A673 (cell line): ENCODE measurements at regions not wholly inside any gene's neighbourhood (a gene's known extent, or its start where the extent isn't known, plus 50 kb on each side); places are given as distances from the start of the nearest gene placed in this dataset.

Experiments used
- EZH2 ChIP-seq: fragments of 200-600 bp; sonication (generic); IDR thresholded peaks from 2 replicates; pipeline ENCODE4 v1.6.1; 2017; ENCODE audit warnings: borderline replicate concordance, low read depth, mild to moderate bottlenecking, mixed read lengths, antibody characterized with exemption, low read length; ENCODE audit not compliant: poor library complexity, severe bottlenecking
- TF ChIP-seq, protein P1 (sequence below): fragments of 300-800, 200-600 bp; sonication (generic); conservative IDR thresholded peaks from 2 replicates; pipeline ENCODE4 v1.5.1; 2017; ENCODE audit warnings: low read depth, mild to moderate bottlenecking, antibody characterized with exemption, low read length, moderate library complexity, mixed read lengths

DNA sequence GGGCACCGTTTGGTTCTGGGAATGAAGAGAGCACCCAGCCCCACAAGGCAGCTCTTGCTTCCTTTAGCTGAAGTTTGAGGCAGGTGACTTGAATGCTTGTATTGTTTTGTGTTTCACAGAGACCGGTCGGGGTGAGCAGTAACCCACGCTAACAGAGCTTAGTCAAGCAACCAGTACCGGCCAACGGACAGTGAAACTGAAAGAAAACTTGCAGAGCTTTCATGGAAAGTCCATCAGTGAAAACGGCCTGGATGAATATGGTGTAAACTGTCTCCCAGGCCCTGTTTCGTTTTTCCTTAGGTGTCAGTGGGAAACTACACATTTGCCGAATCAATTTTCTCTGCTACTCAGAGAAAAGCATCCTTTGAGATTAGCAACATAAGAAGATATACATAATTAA, 101.1 kb downstream of the LYZL1 start:
- no peak for TF ChIP-seq EZH2
- TF ChIP-seq, protein P1, sequence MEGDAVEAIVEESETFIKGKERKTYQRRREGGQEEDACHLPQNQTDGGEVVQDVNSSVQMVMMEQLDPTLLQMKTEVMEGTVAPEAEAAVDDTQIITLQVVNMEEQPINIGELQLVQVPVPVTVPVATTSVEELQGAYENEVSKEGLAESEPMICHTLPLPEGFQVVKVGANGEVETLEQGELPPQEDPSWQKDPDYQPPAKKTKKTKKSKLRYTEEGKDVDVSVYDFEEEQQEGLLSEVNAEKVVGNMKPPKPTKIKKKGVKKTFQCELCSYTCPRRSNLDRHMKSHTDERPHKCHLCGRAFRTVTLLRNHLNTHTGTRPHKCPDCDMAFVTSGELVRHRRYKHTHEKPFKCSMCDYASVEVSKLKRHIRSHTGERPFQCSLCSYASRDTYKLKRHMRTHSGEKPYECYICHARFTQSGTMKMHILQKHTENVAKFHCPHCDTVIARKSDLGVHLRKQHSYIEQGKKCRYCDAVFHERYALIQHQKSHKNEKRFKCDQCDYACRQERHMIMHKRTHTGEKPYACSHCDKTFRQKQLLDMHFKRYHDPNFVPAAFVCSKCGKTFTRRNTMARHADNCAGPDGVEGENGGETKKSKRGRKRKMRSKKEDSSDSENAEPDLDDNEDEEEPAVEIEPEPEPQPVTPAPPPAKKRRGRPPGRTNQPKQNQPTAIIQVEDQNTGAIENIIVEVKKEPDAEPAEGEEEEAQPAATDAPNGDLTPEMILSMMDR, result no peak
